ENCODE measurements at regions not wholly inside any gene's neighbourhood (a gene's known extent, or its start where the extent isn't known, plus 50 kb on each side); places are given as distances from the start of the nearest gene placed in this dataset.
"Not testable (repeated sequence)": the region's sequence is repeated elsewhere in the genome, so short reads cannot be mapped to it uniquely, and the experiment has no call there.

DNA sequence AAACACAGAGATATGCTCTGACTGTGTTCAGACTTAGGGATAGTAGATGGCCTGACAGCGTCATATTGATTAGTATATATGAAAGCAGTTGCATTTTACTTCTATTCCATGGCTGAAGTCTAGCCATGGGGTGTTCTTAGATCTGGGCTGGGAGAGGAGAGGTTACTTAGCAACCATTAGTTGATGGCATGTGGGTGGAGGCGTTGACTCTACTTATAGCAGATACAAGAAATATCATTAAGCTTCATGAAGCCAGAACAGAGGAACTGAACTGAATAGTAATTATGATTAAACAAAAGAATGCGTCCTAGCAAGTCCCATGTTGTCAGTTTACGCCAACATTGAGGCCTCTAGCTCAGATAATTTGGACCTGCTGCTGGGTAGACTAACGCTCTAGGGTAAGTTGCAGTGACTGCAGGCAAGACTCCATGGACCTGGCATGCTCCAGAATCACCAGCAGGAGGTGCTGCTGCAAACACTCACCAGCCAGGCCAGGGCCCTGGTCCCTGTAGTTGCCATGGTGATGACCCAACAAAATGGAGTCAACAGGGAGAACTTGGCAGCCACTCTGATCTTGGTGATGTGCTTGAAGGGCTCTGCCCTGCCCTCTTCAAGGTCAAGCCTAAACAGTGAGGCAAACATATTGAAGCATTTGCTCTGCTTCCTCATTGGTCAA lies 477.3 kb downstream of the PREX1 start:
- DNase-seq (ENCODE audit: low spot score) = no peak
- intact Hi-C loops (cut with DNase I) = no loop called here

DNA sequence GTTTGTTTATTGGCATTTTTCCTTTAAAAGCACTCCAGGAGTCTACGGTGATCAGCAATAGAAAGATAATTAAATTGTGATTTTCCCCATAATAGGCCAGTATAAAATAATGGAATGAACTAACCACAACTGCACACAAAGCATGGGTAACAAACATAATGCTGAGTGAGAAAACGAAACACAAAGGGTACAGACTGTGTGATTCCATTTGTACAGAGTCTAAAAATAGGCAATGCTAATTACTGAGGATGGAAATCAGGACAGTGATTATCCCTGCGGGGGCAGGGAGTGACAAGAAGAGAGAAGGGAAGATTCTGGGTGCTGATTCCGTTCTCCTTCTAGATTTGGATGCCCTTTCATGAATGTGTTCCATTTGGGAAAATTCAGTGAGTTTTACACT lies 478.1 kb downstream of the PREX1 start:
- intact Hi-C loops (cut with DNase I) = no loop called here
- DNase-seq (ENCODE audit: low spot score) = no peak

DNA sequence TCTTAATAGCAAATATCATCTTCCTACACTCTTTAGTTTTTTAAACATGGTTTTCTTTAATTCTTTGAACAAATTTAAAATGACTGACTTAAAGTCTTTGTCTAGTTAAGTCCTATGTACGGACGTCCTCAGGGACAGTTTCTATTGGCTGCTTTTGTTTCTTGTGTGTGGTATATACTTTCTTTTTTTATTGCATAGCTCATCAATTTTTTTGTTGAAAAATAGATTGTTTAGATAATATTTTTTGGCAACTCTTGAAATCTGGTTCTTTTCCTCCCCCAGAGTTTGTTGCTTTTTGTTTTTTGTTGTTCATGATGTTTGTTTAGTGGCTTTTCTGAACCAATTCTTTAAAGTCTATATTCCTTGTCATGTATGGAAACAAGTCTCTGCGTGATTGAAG lies 479.8 kb downstream of the PREX1 start:
- intact Hi-C loops (cut with DNase I) = no loop called here

DNA sequence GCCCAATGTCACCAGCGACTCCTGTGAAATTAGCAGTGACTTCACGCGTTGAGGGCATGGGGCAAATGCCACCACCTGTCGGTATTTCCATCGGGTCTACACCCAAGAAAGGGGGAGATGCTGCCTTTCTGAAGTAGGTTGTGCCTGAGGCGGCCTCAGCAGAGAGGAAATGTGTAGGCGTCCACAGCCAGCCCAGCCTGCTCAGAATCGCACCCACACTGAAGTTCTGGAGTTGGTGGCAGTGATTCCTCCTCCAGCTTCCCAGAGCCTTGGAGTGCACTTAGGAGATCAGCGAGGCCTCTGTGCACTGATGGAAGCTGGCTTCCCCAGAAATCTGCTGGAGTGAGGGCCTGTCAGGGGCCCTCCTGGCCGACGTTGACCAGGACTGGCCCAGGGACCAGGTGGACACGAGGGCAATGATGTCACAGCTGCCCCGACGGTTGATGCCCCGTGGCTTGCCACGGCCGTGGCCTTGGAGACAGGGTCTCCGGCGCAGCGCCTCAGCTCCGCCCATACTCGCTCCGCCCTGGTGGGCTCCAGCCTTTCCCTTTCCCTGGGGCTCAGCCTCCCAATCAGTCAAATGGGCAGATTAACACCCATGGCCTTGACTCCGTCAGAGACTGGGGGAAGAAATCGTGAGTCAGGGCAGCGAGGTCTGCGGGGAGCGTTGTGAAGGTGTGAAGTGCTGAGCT lies 484.8 kb downstream of the PREX1 start:
- DNase-seq (ENCODE audit: low spot score) = no peak
- intact Hi-C loops (cut with DNase I) = no loop called here

More for the DNA sequence above, 479.8 kb downstream of the PREX1 start:
- DNase-seq (ENCODE audit: low spot score) = no peak

DNA sequence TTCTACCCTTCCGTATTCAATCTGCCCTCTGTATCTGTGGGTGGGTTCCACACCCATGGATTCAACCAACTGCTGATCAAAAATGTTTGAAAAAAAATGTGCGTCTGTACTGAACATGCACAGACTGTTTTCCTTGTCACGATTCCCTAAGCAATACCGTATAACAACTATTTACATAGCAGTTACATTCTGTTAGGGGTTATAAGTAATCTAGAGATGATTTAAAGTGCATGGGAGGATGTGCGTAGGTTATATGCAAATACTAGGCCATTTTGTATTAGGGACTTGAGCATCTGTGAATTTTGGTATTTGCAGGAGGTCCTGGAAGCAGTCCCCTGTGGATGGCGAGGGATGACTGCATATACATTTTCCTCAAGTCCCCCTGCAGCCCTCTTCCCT lies 486.9 kb downstream of the PREX1 start:
- intact Hi-C loops (cut with DNase I) = no loop called here
- DNase-seq (ENCODE audit: low spot score) = no peak

DNA sequence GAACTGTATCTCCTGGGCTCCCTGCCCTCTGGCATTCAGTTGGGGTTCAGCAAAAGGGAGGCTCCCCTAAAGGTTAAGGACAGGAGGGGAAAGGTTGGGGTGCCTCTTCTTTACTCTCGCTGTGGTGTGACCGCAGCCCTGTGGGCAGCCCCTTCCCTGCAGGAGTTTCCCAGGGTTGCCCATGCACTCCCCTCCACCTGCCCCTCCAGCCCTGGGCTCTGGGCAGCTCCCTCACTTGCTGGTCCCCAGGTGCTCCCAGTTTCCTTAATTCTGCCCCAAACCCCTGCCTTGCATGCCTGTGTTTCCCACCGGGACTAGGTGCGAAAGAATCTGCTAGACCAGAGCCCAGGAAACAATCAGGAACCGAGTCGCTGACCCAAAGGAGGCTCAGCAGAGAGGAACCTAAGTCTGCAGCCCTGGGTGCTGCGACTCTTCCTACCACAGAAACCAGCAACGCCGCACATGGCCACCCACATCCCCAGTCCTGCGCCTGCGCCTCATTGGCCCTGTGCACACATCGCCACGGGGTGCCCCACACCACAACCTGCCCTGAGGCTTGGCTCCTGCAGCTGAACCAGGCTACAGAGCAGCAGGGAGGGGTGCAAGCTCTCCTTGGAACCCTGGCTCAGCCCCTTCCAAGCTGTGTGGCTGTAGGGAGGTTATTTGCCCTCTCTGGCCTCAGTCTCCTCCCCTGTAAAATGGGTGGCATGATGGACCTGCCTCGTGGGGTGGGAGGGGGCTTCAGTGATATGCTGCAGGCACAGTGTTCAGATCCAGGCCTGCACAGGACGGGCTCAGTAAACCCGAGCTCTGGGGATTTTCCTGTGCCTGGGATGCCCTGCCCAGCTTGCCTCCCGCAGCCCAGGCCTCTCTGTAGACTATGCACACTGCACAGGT lies 487.6 kb downstream of the PREX1 start:
- intact Hi-C loops (cut with DNase I) = no loop called here
- DNase-seq (ENCODE audit: low spot score) = no peak

DNA sequence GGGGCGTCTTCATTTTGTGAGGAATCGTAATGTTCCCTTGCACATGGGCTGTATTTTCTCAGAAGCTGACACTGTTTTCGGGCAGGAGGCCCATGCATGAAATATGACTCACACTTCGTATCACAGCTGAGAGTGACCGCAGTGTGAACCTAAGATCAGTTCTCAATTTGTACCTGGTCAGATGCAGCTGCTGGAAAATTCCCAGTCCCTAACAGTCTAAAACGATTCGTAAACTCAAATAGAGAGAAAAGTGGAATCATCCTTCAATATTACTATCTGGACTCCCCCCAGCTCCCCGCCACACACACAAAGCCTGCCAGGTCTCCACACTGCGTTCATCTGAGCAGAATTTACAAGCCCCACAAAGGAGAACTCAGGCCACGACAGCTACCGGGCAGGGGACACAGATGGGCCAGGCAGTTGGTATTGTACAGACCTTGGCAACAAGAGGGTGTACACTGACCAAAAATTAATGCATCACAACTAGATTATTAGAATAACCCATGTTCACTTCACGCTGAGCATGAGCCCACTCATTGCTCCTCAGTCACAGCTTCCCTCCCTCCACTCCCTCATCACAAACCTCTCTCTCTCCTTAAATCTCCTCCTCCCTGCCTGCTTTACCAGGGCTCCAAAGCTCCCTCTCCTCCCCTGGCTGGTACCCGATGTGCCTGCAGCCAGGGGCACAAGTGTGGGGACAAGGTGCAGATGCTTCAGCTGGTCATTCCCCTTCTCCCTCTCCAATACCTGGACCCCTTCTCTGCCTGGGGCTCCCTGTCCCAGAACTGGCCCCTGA lies 488.4 kb downstream of the PREX1 start:
- DNase-seq (ENCODE audit: low spot score) = no peak
- intact Hi-C loops (cut with DNase I) = no loop called here

DNA sequence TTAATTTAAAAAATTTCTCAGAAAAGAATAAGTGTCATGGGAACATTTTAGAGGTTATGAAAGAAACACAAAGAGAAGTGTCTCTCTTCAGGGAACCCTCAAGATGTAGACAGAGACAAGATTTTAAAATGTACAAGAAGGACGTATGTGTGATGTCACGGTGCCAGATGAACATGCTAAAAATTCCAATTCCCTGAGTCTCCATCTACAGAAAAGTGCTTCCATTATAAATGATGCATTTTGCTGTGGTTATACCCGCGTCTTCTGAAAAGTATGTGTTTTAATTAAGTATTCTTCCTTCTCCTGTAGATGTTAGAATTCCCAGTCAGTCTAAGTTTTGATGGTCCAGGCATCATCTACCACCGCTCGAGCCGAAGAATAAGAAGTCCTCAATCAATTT lies 489.1 kb downstream of the PREX1 start:
- intact Hi-C loops (cut with DNase I) = no loop called here
- DNase-seq (ENCODE audit: low spot score) = no peak

DNA sequence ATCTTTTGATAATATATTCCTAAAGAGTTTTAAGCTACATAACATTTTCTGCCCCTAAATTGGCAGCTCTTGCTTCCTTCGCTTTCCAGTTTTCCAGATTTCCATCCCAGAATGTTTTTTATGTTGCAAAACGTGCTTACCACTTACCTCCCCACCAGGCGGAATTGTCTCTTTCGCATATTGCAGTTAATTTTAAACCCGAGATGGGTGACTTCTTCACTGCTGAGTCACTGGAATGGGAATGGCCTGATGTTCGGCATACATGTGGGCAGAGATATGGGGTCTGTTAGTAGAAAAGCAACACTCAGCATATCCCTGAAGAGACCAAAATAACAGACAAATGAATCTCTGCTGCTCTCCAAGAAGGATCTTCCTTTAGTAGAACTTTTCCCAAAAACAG lies 491.2 kb downstream of the PREX1 start:
- intact Hi-C loops (cut with DNase I) = no loop called here

DNA sequence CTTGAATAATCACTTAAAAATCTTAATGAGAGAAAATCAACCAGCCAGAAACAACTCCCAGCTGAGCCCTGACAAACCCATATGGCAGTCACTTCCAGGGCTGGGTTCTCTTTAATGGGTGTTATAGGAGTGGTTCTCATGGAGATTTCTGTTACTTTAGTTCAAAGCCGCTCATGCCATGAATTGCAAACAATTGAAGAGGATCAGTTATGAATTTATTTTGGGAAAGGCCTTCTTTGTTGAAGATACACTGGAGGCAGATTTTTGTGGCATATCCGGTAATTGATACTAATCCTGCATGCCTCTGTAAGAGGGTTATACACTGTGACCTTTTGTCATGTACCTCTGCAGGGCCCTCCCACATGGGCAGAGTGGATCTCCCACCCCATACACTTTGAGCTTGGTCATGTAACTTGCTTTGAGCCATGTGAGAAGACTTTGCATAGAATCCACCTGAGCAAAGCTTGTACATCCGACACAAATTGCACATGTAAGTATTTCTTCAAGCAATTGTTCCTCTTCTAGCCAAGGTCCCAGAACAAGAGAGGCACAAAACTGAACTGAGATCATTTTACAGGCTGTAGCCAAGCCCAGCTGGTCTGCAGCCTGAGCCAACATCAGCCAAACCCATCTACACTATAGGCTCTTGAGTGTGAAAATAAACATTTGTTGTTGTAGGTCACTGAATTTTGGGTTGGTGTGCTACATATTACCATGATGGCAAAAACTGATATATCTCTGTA lies 492.3 kb downstream of the PREX1 start:
- intact Hi-C loops (cut with DNase I) = no loop called here
- no peak for DNase-seq (ENCODE audit: low spot score)

More for the DNA sequence above, 491.2 kb downstream of the PREX1 start:
- no peak for DNase-seq (ENCODE audit: low spot score)

DNA sequence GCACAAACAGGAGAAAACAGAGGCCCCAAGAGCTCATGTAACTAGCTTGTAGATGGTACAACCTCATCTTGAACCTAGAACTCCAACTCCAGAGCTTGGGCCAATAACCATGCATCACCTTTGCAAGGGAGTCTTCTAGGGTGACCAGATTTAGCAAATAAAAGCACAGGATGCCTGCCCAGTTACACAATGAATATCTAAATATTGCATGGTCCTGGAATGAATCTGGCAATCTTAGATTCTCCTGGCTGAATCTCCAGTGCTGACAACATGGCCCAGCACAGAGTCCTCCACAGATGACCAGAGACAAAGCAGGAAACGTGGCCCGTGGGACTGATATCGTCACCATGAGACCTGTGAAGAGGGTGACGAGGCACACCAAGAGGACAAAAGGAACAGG lies 494.1 kb downstream of the PREX1 start:
- intact Hi-C loops (cut with DNase I) = no loop called here
- DNase-seq (ENCODE audit: low spot score) = no peak

DNA sequence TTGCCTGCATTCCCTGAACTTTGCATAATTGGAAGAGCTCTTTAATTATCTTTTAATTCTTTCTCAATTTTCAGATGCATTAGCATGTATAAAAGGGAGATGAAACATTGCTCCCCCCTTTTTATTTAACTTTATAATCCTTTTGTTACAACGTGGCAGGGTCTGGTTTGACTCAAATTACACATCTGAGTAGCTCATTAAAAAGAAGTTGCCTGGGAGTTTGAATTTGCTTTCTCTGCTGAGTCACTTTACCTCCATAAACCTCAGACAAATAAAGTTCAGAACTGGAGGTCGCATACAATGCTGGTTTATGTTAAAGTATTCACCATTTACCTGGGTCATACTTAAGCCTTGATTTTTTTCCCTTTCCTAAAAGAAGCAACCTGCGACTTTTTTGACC lies 495.2 kb downstream of the PREX1 start:
- intact Hi-C loops (cut with DNase I) = no loop called here

DNA sequence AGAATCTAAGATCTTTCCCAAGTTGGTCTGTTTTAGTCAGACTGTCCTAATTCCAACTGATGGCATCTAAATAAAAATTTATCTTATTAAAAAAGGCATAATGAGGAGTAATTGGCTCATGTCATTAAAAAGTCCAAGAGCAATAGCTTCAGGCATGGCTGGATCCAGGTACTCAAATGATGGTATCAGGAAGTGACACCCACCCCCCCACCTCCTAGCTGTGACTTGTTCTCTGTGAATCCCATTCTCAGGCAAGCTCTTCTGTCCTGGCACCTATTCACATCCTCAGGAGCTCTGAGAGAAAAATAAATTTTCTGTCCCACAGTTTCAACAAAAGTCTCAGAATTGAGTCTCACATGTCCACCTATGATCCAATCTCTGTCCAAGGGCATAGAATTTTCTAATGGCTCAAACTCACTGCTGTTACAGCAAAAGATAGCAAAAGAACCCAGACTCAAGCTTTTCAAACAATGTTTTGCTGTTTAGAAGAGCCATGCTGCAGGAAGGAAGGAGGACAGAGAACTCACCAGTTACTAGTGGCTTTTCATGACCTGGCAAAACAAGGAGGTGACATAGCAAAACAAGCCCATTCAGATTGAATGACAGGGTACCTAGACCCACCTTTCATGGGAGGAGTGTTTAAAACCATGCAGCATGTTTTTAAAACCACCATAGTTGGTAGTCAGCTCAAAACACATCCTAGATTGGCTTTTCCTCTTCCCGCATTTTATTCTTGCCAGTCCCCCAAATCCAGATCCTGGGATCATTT lies 496.1 kb downstream of the PREX1 start:
- intact Hi-C loops (cut with DNase I) = no loop called here
- DNase-seq (ENCODE audit: low spot score) = no peak

More for the DNA sequence above, 495.2 kb downstream of the PREX1 start:
- no peak for DNase-seq (ENCODE audit: low spot score)

DNA sequence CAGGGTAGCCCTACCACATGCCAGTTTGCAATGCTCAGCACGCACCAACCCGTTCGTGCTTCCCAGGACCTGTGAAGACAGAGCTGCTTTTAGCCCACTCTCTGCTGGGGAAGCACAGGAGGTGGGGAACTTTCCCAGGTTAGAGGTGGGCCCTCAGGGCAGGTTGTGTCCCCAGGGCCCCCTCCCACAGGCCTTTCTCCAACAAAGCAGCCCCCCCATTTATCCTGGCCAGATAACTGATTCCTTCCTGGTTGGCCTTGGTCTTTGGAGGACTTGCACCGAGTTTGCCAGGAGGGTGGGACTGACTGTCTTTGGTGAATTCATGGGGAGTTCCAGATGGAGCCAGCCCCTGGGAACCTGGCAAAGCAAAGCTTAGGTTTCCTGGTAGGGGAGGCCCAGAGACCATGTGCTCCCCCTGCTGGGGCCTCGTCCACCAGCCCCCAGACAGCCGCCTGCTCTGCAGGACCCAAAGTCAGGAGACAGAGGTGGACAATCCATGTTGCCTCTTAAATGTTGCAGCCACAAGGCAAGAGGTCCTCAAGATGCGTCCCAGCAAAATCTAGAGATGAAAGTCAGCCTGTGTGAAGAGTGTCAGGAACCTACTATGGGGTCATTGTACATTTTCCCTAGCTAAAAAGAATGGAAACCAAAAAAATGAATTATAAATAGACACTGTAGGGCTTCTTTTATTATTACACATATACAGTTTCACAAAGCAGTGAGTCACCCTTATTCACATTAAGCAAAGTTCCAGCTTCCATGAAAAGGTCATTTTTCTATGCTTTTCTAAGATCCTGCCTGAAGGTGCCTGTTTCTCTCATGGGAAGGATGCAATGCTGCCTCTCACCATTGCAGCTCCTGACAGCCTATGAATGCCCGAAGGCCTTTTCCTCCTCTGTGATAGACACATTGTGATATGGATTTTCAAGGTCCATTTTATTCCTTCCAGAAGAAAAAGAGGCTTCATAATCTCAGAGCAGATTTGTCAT lies 497.8 kb downstream of the PREX1 start:
- no peak for DNase-seq (ENCODE audit: low spot score)
- intact Hi-C loops (cut with DNase I) = no loop called here

DNA sequence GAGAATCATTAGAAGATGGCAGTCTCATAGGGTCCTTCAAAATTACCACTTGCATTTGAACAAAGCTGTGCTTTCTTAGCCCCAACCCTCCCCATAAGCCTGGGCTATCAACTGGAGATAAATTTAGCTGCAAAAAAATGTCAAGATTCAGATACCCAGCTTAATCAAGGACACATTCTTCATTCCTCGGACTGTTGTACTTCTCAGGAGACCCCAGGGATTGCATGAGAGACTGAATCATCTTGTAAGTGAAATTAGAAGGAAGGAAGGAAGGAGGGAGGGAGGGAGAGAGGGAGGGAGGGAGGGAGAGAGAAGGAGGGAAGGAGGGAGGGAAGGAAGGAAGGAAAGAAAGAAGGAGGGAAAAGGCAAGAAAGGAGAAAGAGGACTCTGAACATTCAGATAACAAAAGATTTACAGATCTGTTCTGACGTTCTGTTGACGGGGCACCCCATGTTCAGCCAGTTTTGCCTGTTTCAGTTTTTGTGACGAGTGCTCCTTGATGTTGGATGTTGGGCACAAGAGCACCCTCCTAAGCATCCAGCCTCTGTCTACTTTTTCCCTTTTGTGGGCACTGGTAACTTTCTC lies 498.7 kb downstream of the PREX1 start:
- intact Hi-C loops (cut with DNase I) = no loop called here
- no peak for DNase-seq (ENCODE audit: low spot score)

DNA sequence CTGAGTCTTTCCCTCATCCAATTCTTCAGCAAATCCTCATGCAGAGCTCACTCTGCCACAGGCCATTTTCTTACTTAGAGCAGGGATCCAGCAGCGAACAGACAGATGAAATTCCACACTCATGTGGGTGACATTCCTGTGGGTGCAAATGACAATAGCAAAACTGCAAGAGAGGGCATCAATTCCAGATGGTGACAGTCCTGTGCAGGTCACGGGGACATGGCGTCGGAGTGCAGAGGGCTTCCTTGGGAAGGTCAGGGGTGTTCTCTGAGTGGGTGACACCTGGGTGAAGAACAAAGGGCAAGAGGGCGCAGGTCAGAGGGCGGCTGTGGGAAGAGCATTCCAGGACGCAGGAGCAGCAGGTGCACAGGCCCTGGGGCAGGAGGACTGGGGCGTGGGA lies 500.0 kb downstream of the PREX1 start:
- intact Hi-C loops (cut with DNase I); DNase-seq (ENCODE audit: low spot score): not testable (repeated sequence)

DNA sequence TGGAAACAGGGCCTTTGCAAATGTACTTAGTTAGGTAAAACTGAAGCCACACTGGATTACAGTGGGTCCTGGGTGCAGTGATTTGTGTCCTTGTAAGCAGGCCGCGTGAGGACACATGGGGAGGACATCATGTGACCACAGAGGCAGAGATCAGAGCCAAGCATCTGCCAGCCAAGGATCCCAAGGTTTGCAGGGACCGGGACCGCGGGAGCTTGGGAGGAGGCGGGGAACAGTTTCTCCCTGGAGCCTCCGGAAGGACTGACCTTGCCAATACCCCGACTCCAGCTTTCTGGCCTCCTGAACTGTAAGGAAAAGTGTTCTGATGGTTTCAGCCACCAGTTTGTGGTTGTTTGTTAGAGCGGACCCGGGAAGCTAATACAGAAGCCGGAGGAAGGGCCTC lies 500.9 kb downstream of the PREX1 start:
- DNase-seq (ENCODE audit: low spot score) = no peak
- intact Hi-C loops (cut with DNase I) = no loop called here

Measured in cardiac septum (tissue), 1 donor.